Endothelial cell of umbilical vein (primary cell): ENCODE measurements at regions not wholly inside any gene's neighbourhood (a gene's known extent, or its start where the extent isn't known, plus 50 kb on each side); places are given as distances from the start of the nearest gene placed in this dataset.

ENCODE experiments used
- BruUV-seq: library from RNA; stranded (reverse); fragments of 400-500 nt; replicated peaks from 2 replicates; lab custom pipeline; 2021; lab: Mats Ljungman, UMichigan
- CTCF ChIA-PET: fragments of 300-600, 350-600 bp; sonication (Branson Sonifier 250); formaldehyde crosslinking; loops from one replicate; lab custom pipeline; 2021; ENCODE audit warnings: antibody characterized with exemption, inconsistent platforms; lab: Charles Lee
- POLR2A ChIA-PET: fragments of 300-600, 350-600 bp; sonication (Branson Sonifier 250); formaldehyde crosslinking; loops from one replicate; lab custom pipeline; 2021; ENCODE audit warnings: antibody characterized with exemption, inconsistent platforms; lab: Charles Lee
- DNase-seq: peaks from one replicate; pipeline ENCODE4 v3.0.0-alpha.2; 2011; ENCODE audit warnings: low read depth, low spot score
- FAIRE-seq: peaks from 2 replicates; lab custom pipeline; 2011; peaks lifted over from hg19 to GRCh38; lab: Jason Lieb, UNC
- H2AFZ ChIP-seq: 2 replicates; pipeline ENCODE4 v1.6.0; 2012; ENCODE audit warnings: low read depth, low read length, control low read depth, inconsistent platforms
- H3K27ac ChIP-seq: 2 replicates; pipeline ENCODE4 v1.5.1; 2011; ENCODE audit warnings: low read depth, mild to moderate bottlenecking, control low read depth, low read length, moderate library complexity; ENCODE audit not compliant: insufficient read depth
- H3K27me3 ChIP-seq, 2 experiments: 2 replicates each; pipeline versions ENCODE4 v1.6.0 to v1.6.1; 2011; ENCODE audit warnings: low read length in 2 of 2, mixed read lengths in 1 of 2; ENCODE audit not compliant: control insufficient read depth in 2 of 2, insufficient read depth in 2 of 2
- H3K36me3 ChIP-seq, 2 experiments: 2 replicates in 1 of 2; 3 replicates in 1 of 2; pipeline ENCODE4 v1.5.1; 2011; ENCODE audit warnings: low read length in 2 of 2, mild to moderate bottlenecking in 1 of 2, moderate library complexity in 1 of 2; ENCODE audit not compliant: control insufficient read depth in 2 of 2, insufficient read depth in 2 of 2; ENCODE audit errors: extremely low read depth in 1 of 2
- H3K4me1 ChIP-seq: 3 replicates; pipeline ENCODE4 v1.5.1; 2011; ENCODE audit warnings: mild to moderate bottlenecking, low read length; ENCODE audit not compliant: control insufficient read depth, insufficient read depth; ENCODE audit errors: extremely low read depth
- H3K4me2 ChIP-seq: 2 replicates; pipeline ENCODE4 v1.6.1; 2011; ENCODE audit warnings: low read length, control low read depth, mixed read lengths; ENCODE audit not compliant: insufficient read depth
- H3K4me3 ChIP-seq, 3 experiments: fragments of 200-600 bp in 1 of 3; sonication (generic), shearing (Covaris generic) in 1 of 3; replicated peaks in 1 of 3; 2 replicates each; pipeline ENCODE4 v1.5.1; 2011 to 2016; ENCODE audit warnings: control low read depth in 3 of 3, low read length in 3 of 3, mild to moderate bottlenecking in 2 of 3, inconsistent platforms in 1 of 3, low read depth in 1 of 3, moderate library complexity in 1 of 3; ENCODE audit not compliant: insufficient read depth in 1 of 3
- H3K79me2 ChIP-seq: 2 replicates; pipeline ENCODE4 v1.6.0; 2012; ENCODE audit warnings: low read length, inconsistent platforms; ENCODE audit not compliant: control insufficient read depth, insufficient read depth
- H3K9ac ChIP-seq: replicated peaks from 2 replicates; pipeline ENCODE3; 2011; ENCODE audit warnings: low read length, control low read depth; ENCODE audit not compliant: insufficient read depth; ENCODE audit errors: extremely low read depth
- H3K9me1 ChIP-seq: replicated peaks from 3 replicates; pipeline ENCODE4 v1.6.0; 2011; ENCODE audit warnings: mild to moderate bottlenecking, low read length; ENCODE audit not compliant: control insufficient read depth, insufficient read depth; ENCODE audit errors: extremely low read depth
- H3K9me3 ChIP-seq: replicated peaks from 2 replicates; pipeline ENCODE4 v1.5.1; 2012; ENCODE audit warnings: low read length, inconsistent platforms; ENCODE audit not compliant: control insufficient read depth, insufficient read depth
- H4K20me1 ChIP-seq: replicated peaks from 2 replicates; pipeline ENCODE3; 2011; ENCODE audit warnings: mild to moderate bottlenecking, low read length; ENCODE audit not compliant: control insufficient read depth, insufficient read depth; ENCODE audit errors: extremely low read depth
- FOS ChIP-seq: IDR thresholded peaks from 2 replicates; pipeline ENCODE4 v1.6.1; 2011; ENCODE audit warnings: mild to moderate bottlenecking, low read length, moderate library complexity, borderline replicate concordance; ENCODE audit not compliant: insufficient read depth
- JUN ChIP-seq: IDR thresholded peaks from 2 replicates; pipeline ENCODE4 v1.6.1; 2011; ENCODE audit warnings: borderline replicate concordance, low read depth; ENCODE audit not compliant: insufficient read length, insufficient read depth
- POLR2A ChIP-seq: IDR thresholded peaks from 2 replicates; pipeline ENCODE4 v1.6.1; 2012; ENCODE audit warnings: low read depth, mild to moderate bottlenecking, control low read depth, low read length
- POLR2AphosphoS5 ChIP-seq: IDR thresholded peaks from 2 replicates; pipeline ENCODE4 v1.6.1; 2012; ENCODE audit warnings: low read depth, mild to moderate bottlenecking, control low read depth, low read length, moderate library complexity; ENCODE audit not compliant: insufficient read depth
- dilution Hi-C: fragments of 300-500 bp; cut with MboI; formaldehyde crosslinking; loops from one replicate; pipeline ENCODE4 v1.15.0; 2019; ENCODE audit warnings: low sequenced_read_pairs; ENCODE audit not compliant: extremely low pct_ligation_motif_present
- intact Hi-C: fragments of 100-400 bp; cut with micrococcal nuclease; formaldehyde crosslinking; loops from one replicate; pipeline ENCODE4 v1.10.0; 2022
- TF ChIP-seq, protein P1 (sequence below), 2 donors: IDR thresholded peaks; 1 replicate in 1 of 2; 2 replicates in 1 of 2; pipeline ENCODE4 v1.5.1; 2011; ENCODE audit warnings: low read length in 2 of 2, mild to moderate bottlenecking in 2 of 2, moderate library complexity in 2 of 2, control low read depth in 1 of 2, inconsistent platforms in 1 of 2, low read depth in 1 of 2; ENCODE audit not compliant: insufficient read depth in 1 of 2; ENCODE audit errors: extremely low read depth in 1 of 2

DNA sequence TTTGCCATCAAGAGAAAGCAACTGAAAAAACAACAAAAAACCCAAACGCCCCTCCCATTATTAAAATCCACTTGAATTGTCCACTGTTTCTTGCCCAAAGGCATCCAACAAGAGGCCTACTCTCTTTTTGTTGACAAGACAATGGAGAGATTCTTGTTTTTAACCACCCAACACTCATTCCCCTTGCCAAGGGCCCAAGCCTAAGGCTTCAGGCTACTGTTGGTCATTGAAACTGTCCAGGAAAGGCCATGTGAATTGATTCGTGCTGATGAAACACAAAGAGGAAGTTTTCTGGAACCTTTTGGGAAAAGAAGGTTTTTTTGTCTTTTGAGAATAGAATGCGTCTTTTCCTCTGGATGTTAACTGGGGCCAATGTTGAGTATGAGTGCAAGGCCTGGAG, 157.4 kb upstream of the PFN2 start:
- Histone ChIP-seq H3K79me2 (no peaks in the 10 kb centered on the region), H2AFZ (no peak overlapping the region), H3K27ac (no peak overlapping the region), H3K4me1 (no peaks in the 10 kb centered on the region), H3K4me3 (no peak overlapping the region), H3K9me1 (no peaks in the 10 kb centered on the region), H3K36me3 (no peaks in the 10 kb centered on the region), H3K4me2 (no peak overlapping the region), H3K27me3 (peaks cover 6 to 11% of the 10 kb centered on the region in 2 experiments), H4K20me1 (no peaks in the 10 kb centered on the region), H3K9me3 (no peaks in the 10 kb centered on the region), H3K9ac (no peak overlapping the region)
- FAIRE-seq (no peak), DNase-seq (no peak)
- no TSS peak for BruUV-seq
- dilution Hi-C loops (no loop called here), intact Hi-C loops (no loop called here)
- CTCF ChIA-PET: no interaction called here
- POLR2A ChIA-PET: no interaction called here
- TF ChIP-seq, protein P1, sequence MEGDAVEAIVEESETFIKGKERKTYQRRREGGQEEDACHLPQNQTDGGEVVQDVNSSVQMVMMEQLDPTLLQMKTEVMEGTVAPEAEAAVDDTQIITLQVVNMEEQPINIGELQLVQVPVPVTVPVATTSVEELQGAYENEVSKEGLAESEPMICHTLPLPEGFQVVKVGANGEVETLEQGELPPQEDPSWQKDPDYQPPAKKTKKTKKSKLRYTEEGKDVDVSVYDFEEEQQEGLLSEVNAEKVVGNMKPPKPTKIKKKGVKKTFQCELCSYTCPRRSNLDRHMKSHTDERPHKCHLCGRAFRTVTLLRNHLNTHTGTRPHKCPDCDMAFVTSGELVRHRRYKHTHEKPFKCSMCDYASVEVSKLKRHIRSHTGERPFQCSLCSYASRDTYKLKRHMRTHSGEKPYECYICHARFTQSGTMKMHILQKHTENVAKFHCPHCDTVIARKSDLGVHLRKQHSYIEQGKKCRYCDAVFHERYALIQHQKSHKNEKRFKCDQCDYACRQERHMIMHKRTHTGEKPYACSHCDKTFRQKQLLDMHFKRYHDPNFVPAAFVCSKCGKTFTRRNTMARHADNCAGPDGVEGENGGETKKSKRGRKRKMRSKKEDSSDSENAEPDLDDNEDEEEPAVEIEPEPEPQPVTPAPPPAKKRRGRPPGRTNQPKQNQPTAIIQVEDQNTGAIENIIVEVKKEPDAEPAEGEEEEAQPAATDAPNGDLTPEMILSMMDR (IDR thresholded peaks at IDR 0.05; ENCODE audit: extremely low read depth in 1 of 2, insufficient read depth in 1 of 2, low read depth in 1 of 2, low read length in 2 of 2): no peak
- TF ChIP-seq FOS: no peak

DNA sequence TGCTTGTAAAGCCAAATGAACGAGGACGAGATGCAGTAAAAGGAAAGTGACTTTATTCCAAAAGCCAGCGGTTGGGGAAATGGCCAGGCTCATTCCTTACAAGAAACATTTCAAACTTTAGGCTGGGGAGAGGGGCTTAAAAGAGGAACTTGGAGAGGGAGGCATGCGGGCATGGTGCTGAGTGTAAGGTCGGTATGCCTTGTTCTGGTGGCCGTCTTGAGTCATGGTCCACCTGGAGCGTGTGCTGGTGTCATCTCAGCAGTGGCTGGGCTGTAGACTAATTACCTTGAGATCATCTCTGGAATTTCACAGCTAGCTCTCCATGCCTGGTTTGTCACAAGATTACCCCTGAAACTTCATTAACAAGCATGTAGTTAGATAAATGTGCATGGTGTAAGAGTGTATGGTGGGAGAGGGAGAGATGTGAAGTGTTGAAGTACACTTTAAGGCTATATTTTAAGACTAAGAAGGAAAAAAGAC, 156.4 kb upstream of the PFN2 start:
- Histone ChIP-seq H3K9me1 (no peaks in the 10 kb centered on the region), H2AFZ (no peak overlapping the region), H3K4me3 (no peak overlapping the region), H3K4me2 (no peak overlapping the region), H3K27me3 (peaks cover 7 to 11% of the 10 kb centered on the region in 2 experiments), H3K9ac (no peak overlapping the region), H3K36me3 (no peaks in the 10 kb centered on the region), H4K20me1 (no peaks in the 10 kb centered on the region), H3K27ac (no peak overlapping the region), H3K9me3 (no peaks in the 10 kb centered on the region), H3K79me2 (no peaks in the 10 kb centered on the region), H3K4me1 (no peaks in the 10 kb centered on the region)
- FAIRE-seq (no peak), DNase-seq (no peak)
- BruUV-seq: no TSS peak
- dilution Hi-C loops: no loop called here
- TF ChIP-seq POLR2AphosphoS5: no peak
- TF ChIP-seq, protein P1 (IDR thresholded peaks at IDR 0.05; ENCODE audit: extremely low read depth in 1 of 2, insufficient read depth in 1 of 2, low read depth in 1 of 2, low read length in 2 of 2): no peak
- TF ChIP-seq JUN: no peak
- no peak for TF ChIP-seq POLR2A
- ChIA-PET CTCF (no interaction called here), POLR2A (no interaction called here)
- intact Hi-C loops: no loop called here
